ENCODE measurements at regions not wholly inside any gene's neighbourhood (a gene's known extent, or its start where the extent isn't known, plus 50 kb on each side); places are given as distances from the start of the nearest gene placed in this dataset. TPM values are rescaled to one million over a fixed set of nuclear protein-coding genes. Genes with fewer than 3 reads are reported as not detected.

DNA sequence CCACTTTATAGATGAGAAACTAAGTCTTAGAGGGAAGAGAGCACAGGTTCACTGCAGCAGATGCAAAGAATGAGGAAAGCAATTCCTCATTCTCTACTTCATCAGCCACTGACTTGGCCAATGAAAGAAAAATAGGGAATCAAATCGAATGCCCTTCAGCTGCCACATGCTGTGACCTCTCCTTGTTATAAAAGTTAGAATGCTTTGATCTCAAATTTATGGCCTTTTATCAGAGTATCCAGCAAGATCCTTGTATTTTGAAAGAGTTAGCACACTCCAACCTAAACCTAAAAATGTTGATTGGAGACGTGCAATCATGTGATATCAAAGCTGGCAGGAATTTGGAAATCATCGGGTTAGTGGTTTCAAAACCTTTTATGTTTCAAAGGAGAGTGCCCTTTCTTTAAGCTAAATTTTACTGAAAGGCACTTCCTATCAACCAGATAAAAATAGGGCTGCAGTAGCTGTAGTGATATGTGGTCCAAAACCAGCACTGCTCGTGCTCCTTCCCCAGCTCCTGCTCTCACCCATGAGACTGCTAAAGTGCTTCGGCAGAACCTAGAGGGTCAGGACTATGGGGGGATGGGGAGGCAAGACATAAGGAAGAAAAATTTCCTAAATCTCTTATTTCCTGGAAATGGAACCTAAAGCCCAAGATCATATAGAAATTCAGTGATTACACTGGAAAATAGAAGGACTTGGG is 617.0 kb downstream of the PYDC2 start:
- no peak for DNase-seq (ENCODE audit: low read depth in 2 of 3, low spot score in 2 of 3)

DNA sequence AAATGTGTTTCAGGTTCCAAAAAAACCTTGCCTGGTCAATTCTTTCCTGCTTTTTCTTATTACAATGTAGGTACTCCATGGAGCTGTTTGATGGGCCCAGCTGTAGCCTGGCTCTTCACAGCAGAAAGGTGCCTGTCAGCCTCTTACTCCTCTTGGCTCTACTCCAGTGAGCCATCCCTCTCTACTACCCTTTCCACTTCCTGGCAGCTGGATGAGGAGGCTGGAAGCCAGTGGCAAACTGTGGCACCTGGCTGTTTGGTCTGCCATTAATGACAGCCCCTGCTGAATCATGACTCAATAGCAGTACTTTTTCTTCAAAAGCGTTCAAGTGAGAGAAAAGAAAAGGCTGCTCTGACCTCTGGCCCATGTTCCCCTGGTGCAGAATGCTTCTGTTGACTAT is 618.1 kb downstream of the PYDC2 start:
- DNase-seq (ENCODE audit: low read depth in 2 of 3, low spot score in 2 of 3) = no peak

DNA sequence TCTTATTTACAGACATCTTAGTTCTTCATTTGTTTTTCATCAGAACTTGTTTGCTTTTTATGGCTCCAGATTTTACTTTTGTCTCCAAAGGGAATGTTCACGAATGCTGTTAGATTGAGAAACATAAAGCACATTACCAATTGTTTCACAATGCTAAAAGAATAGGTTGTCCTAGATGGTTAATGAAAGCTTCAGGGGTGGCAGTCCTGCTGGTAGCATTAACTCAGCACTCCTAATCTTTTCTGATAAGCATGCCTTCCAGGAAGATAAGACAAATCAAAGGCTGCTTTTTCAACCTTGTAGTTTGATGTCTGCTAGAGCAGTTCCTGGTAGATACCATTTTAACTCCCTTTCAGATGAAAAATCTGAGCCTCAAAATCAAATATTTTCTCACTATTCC is 619.4 kb downstream of the PYDC2 start:
- DNase-seq (ENCODE audit: low read depth in 2 of 3, low spot score in 2 of 3) = no peak

DNA sequence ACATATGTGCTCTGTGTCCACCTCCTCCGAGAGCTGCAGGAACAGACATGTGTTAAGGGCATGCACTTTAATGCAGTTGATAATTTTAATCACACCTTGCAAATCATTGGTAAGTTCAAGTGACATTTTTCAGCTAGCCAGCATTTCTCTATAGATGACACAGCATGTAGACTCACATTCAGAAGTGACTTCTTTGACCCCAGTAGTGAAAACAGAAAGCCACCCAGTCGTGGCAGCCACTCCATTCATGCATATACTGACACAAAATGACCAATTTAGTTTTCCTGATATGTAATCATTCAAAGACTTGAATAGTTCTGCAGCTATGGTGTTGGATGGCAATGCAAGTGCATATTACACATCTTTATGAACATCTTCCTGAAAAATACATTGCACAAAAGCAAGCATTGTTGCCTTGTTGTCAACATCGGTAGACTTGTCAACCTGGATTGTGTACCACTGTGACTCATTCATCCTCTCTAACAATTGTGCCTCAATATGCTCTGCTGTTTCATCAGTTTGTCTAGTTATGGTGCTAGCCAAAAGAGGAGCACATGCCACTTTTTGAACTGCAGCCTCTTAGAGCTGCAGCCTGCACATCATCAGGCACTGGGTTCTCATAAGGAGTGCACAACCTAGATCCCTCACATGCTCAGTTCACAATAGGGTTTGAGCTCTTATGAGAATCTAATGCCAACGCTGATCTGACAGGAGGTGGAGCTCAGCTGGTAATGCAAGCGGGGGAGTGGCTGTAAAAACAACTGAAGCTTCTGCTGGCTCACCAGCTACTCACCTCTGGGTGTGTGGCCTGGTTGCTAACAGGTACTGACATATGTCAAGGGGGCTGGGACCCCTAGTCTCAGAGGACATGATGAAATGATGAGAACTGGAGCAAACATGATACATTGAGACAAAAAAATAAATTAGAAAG is 622.0 kb downstream of the PYDC2 start:
- DNase-seq (ENCODE audit: low read depth in 2 of 3, low spot score in 2 of 3) = no peak

Small RNA genes lying in the stretch of these regions (small RNA-seq; reads per million reads assigned to genes)
- gene RF00019 = not detected
